SW 1271 (cell line): ENCODE measurements at regions not wholly inside any gene's neighbourhood (a gene's known extent, or its start where the extent isn't known, plus 50 kb on each side); places are given as distances from the start of the nearest gene placed in this dataset.
"Not testable (repeated sequence)": the region's sequence is repeated elsewhere in the genome, so short reads cannot be mapped to it uniquely, and the experiment has no call there.

Source experiments
- DNase-seq, 2 experiments: peaks; one replicate each; lab custom pipeline; 2025; lab: John Stamatoyannopoulos, UW

DNA sequence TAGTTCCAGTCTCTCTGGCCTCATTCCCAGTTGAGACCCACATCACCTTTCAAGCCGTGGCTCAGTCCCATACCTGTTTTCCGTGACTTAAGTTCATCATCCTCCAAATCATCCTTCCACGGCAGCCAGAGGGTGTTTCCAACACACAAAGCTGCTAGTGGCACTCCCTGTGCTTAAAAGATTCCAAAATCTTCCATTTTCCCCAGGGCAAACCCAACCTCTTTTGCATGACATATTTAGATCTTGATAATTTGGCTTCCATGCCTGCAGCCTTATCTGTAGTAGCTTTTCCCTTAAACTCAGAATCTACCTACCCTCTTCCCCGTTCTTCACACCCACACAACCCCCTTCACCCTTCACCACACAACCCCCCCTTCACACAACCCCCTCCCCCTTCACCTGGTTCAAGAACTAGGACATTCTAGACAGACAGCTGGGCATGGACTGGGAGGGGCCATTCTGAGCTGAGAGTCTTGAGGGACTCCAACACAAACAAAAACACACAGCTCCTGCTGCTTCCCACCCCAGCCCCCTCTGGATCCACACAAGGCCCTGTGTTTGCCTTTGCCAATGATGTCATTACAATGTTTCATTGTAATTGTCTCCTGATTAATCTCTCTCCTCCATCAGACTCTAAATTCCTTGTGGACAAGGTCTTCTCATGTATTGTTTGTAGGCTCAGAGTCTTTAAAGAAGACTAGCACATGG lies 268.2 kb downstream of the SH3GL2 start:
- no peak for DNase-seq

DNA sequence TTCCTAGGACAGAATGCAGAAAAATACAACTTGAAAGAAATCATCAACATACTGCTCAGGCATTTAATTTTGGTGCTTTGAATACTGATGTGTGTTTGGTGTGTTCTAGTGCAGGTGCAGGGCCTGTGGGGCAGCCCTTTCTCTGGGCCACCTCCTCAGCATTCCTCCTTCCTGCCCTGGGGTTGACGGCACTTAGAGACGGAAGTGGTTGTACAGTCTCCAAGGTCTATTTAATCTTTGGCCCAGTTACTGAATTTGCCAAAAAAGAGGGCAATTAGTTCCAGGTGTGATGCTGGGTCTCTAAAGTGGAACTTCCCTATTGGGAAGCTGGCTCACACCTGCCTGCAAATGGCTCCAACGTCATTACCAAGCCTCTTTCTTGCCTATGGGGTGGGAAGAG lies 269.0 kb downstream of the SH3GL2 start:
- no peak for DNase-seq

DNA sequence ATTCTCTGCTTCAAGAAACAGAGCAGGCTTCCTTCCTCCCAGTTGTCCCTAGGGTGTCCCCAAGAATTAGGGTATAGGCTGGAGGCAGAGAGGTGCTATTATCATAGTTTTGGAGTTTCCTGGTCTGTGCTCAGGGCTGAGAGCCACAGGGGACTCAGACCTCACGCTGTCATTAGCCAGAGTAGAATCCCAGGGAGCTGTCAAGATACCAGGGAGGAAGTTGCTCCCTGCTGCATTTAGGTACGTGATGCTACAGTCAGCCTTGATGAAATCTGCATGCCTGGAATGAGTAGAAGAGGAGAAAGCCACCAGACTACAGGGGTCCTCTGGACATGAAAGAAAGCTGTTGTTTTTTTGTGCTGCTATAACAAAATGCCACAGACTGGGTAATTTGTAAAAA lies 273.2 kb downstream of the SH3GL2 start:
- DNase-seq: no peak

DNA sequence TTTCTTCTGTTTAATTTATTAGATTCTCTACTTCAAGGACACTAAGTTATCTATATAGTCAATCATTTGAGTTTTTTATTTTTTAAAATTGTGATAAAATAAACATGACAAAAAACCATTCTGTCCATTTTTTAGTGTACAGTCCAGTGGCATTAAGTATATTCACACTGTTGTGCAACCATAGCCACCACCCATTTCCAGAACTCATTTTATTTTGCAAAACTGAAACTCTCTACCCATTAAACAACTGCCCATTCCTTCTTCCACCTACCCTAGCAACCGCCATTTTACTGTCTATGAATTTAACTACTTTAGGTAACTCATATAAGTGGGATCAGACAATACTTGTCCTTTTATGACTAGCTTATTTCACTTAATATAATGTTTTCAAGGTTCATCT lies 275.6 kb downstream of the SH3GL2 start:
- DNase-seq: no peak

DNA sequence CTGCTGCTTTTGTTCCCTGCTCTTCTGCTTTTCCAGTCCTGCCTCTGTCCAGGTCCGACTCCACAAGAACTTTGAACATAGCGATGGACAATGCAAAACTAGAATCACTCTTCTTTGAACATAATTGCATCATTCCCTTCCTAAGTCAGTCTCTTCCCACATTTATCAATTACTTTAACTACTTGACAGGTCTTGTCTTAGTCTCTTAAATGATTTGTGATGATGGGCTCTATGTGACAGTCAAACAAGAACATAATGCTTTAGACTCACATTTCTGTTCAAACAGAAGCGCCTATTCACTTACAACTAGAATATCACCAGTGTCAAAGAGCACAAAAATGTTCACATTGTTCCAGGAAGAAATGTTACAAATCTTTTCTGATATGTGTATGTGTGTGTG lies 278.1 kb downstream of the SH3GL2 start:
- no peak for DNase-seq

DNA sequence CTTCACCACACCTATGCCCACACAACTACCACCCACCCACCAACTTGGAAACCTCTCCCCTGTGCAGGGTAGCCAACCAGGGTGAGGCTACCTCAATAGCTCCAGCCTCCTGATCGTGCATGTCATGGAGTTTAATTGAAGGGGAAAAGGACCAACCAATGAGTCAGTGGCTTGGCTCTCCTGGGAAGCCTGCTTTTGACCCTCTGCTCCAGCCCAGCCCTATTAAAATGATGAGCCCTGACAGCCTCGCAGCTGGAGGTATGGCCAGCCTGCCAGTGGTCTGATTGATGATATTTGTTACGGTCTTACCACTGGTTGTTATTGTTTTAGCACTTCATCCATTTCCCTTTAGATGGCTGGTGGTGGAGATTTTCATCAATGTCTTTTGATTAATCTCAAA lies 280.4 kb downstream of the SH3GL2 start:
- no peak for DNase-seq

DNA sequence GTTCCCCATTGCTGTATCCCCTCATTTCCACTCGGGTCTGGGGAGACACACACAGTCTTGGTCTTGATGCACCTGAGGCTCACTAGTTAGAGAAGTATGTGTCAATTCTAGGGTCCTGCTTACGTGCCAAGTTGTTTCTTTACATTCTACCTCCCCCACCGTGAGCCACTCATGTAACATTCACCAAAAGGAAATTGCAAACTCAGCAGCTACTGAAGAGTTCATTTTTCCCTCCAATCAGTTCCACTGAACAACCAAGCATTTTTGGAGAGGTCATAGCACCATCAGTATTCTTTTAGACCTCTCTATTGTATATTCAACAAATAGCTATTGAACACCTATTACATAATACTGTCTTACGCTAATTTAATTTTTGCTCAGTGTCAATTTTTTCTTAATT lies 281.1 kb downstream of the SH3GL2 start:
- DNase-seq: no peak

DNA sequence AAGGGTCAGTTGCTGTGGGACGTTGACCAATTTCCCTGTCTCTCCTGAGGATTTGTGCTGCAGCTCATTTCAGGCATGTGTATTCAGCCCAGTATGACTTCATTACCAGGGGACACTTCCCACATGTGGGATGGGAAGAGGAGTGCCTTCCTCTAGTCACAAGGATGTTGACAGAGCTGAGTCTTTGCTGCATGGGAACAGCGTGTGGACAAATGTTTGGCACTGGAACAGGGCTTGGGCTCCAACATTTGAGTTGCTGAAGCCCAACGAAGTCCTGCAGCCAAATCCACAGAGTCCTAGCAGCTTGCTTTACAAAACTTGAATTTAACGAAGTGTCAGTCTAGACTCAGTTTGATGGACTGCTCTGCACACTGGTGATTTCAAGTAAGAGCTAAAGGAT lies 283.2 kb downstream of the SH3GL2 start:
- no peak for DNase-seq

DNA sequence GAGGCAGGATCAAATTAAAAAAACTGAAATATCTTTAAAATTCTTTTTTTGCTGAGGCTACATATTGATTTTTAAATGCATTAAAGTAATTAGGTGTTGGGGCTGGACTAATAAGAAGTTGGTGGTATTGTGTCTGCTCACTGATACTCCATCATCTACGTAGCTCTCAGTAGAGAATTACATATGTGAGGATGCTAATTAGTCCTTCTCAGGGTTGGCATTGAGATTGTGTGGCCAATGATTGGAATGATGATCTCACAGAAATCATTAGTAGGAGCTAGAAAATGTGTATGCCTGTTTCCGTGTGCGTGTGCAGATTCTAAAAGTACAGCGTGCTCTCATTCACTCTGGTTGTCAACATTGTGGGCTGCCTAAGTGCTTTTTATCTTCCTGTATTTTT lies 283.8 kb downstream of the SH3GL2 start:
- DNase-seq: no peak

DNA sequence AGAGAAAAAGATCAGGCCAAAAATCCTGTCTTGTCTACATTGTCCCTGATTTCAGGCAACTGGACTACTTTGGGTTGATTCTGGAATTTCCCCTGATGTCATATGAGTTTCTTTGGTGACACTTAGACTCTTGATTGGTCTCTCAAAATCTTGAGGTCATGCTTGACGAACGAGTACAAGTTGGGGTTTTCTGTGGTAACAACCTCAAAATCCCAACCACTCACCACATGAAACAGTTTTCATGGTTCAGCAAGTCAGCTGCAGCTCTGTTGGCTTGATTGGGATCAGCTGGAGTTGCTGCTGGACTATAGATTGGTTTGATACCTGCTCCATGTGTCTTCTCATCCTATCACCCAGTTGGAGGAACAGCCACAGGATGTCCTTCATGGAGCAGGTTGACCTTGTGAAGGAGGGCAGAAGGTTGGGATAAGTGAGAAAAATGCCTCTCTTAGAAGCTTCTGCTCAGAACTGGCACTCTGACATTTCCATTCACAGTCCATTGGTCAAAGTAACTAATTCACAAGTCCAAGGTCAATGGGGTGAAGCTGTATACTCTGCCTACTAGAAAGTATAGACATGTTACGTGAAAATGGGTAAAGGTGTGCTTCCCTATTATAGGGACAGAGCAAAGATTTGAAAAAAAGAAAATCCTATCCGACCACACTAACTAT lies 284.5 kb downstream of the SH3GL2 start:
- no peak for DNase-seq

DNA sequence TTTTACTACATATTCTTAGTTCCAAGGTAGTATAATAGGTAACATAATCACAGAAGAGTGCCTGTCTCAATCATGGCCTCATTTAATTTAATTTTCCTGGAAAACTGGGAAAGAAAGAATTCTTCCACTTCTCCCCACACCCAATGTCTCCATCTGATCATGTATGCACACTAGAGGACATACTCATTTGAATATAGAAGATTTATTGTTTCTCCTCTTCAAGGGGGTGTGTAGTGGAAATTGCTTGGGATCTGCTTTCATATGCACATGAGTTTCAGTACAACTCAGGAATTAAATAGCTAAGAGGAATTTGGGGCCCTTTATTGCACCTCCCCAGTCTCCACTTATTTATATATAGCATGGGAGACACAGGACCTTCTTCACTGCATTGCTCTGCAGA lies 285.1 kb downstream of the SH3GL2 start:
- no peak for DNase-seq

DNA sequence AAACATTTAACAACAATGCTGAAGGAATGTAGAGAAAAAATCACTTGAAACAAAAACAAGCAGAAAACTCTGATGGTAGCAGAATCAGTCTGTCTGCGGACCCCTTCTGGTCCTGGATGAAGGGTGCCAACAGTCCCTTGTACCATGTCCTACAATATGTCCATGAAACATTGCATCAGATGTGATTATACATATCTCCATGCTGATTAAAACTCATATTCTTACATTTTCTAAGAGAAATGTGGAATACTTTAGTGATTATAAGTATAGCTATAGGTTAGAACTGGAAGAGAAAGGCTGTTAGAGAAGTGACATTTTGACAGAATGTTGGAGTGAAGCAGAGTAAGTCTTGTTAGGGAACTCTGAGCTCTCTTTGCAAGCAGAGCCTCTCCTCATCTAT lies 286.1 kb downstream of the SH3GL2 start:
- DNase-seq: no peak

DNA sequence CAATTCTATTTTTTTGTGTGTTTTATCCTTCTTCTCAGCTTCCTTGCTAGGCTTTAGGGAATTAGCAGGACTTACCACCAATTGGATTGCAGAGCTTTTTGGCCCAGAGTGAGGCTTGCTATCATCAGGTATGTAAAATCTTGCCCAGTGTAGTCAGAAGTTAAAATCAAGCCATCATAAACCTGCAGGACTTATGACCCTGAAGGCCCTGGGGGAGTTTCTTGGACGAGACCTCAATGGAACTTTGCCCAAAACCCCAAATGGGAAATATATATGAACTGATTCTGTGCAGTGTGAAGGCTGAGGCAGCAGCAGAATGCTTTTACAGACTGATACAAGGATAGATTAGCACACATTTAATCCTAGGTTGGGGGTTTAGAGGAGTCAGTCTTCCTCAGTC lies 287.0 kb downstream of the SH3GL2 start:
- DNase-seq: no peak

DNA sequence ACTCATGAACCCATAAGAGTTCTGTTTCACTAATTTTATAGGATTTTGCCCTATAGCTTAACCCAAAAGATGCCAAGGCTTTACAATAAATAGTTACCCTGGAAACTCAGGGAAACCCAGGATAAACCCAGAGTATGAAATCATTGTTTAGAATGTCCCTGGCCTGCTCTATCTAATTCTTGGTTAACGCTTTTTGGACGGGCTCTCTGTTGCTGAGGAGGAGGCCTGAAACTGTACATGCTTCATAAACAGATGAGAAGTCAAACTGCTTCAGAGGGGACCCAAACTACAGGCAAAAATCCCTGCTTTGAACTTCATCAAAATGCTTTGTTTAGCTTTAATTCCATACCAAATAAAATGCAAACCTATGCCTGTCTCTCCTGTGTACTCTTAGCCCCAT lies 291.9 kb downstream of the SH3GL2 start:
- no peak for DNase-seq

DNA sequence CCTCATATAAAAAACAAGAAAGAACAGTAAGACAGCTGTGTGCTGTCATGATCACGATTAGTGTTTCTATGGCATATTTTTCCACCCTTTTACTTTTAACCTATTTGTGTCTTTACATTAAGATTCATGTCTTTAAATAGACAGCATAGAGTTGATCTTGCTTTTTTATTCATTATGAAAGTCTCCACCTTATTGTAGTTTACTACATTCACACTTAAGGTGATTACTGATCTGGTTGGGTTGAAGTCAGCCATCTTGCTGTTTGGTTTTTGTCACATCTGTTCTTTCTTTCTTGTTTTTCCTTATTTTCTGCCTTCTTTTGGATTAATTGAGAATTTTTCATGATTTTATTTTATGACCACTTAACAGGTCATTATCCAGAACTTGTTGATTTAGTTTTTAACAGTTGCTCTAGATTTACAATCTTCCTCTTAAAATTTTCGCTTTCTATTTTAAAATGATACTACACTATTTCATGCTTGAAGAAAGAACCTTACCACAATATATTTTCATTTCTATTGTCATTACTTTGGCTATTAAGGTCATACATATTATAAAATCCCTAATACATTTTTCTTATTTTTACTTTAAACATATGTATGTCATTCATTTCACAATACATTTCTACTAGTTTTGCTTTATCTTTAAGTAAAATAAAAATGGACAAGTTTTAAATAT lies 292.5 kb downstream of the SH3GL2 start:
- no peak for DNase-seq

DNA sequence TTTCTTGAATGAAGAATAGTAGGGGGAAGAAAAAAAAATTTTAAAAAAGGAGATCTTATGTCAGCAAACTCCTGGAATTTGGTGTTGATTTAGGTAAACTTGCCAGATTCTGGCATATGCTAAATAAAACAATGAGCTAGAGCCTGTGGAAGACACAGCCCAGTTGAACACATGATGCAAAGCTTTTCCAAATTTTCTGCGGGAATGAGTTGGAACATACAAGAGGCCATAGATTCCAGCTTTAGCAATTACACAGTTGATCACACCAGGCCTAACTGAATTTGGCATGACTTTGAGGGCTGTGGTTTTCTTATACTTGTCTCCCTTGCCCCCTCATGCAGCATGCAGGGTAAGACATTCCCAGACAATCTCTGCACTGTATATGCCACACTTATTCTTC lies 297.0 kb downstream of the SH3GL2 start:
- DNase-seq: no peak

DNA sequence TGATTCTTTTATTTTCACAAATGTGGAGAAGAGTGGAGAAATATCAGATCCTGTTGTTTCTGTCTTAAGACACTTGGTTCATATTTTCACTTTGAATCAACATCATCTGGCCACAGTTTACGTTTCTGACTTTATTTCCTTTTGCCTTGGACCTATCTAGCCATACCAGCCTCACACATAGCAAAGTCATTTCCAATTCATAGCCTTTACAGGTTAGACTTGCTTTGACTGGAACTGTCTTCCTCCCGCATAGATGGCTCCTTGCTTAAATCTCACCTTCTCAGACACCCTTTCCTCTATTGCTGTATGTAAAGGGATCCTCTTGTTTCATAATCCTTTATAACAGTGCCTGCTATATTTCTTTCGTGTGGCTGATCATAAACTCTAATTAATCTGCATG lies 297.8 kb downstream of the SH3GL2 start:
- DNase-seq: no peak

DNA sequence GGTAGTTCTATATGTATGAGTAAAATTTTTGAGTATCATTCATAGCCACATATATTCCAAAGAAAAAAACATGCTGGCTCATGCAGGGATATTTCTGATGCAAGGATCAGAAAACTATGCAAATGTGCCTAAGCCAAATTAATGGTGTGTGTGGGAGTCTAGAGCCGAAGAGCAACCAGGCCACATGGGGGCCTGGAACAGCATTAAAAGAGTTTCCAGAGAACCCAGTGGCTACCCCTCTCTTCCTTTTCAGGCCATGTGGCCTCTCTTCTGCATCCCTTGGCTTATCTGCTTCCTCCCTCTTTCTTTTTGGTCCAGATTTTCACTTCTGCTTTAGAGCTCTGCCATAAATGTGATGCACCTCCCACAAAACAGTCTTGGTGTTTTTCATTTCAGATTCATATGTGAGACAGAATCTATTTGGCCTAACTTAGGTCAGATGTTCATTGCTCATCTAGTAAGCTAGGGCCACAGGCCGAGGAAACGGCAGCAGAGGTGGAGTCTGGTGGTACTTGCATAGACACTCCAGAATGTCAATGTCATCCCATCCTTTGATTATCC lies 300.0 kb downstream of the SH3GL2 start:
- no peak for DNase-seq

DNA sequence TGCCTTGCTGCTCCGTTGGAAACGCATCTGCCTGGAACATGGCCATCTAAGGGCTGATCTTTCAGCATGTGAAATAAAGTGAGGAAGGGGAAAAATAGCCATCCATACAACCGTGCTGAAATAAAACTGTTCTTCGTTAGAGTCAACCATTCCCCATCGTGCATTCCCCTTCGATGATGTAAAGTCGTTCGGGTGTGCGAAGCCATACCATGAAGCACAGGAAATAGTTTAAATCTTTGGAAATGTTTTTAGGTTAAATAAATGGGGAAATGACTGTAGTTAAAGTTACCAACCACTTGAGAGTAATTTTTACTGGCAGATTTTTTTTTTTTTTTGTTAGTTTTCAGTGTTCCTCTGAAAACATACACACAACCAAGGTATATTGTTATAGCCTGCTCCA lies 302.5 kb downstream of the SH3GL2 start:
- DNase-seq: no peak

DNA sequence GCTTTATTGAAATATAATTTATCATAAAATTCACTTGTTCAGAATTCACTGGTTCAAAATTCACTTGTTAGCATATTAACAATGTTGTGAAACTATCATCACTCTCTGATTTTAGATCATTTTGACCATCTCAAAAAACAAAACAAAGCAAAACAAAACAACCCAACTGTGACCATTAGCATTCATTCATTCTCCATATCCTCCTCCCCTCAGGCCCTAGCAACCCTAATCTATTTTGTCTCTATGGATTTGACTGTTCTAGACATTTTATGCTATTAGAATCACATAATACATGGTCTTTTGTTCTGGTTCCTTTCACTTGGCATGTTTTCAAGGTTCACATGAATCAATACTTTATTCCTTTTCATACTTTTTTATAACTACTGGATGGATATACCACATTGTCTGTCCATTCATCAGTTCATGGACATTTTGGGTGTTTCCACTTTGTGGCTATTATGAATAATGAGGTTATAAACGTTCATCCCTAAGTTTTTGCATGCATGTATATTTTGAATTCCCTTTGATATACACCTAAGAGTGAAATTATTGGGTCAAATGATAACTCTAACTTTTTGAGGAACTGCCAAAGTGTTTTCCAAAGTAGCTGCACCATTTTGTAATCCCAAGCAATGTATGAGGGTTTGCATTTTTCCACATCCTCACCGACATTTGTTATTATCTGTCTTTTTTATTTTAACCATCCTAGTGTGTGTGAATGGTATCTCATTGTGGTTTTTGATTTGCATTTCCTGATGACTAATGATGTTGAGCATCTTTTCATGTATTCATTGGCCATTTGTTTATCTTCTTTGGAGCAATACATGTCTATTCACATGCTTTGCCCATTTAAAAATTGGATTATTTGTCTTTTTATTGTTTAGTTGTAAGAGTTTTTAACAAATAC lies 304.1 kb downstream of the SH3GL2 start:
- no peak for DNase-seq

DNA sequence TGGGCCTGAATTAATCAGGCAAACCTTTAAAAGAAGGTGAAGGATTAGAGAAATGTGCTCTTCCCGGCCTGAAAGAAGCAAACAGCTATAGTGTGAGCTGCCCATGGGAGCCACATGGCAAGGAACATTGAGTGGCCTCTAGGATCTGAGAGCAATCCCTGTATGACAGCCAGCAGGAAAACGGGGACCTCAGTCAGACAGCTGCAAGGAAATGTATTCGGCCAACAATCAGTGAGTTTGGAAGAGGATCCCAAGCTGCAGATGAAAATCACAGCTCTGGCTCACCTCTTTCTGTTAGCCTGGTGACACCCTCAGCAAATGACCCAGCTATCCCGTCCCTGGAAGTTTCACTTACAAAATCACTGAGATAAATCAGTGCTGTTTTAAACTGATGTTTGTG lies 309.2 kb downstream of the SH3GL2 start:
- DNase-seq: no peak

DNA sequence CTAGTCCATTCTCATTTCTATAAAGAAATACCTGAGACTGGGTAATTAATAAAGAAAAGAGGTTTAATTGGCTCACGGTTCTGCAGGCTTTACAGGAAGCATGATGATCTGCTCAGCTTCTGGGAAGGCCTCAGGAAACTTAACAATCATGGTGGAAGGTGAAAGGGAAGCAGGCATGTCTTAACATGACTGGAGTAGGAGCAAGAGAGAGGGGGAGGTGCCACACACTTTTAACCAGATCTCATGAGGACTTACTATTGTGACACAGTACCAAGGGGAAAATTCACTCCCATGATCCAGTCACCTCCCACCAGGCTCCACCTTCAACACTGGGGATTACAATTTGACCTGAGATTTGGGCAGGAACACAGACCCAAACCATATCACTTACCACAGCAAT lies 310.1 kb downstream of the SH3GL2 start:
- DNase-seq: not testable (repeated sequence)
